ENCODE measurements at regions not wholly inside any gene's neighbourhood (a gene's known extent, or its start where the extent isn't known, plus 50 kb on each side); places are given as distances from the start of the nearest gene placed in this dataset.

GRCh38 chr12:38142974-38143373, 173.6 kb upstream of the ALG10B start:
- Histone ChIP-seq H3K79me2 (ENCODE audit: control insufficient read depth in 1 of 2, insufficient read depth in 2 of 2, low read length in 2 of 2) (no peaks in the 10 kb centered on the region), H4K5ac (ENCODE audit: insufficient read length, low read depth, low read length) (no peak overlapping the region), H3K18ac (ENCODE audit: extremely low read depth, low read length) (no peak overlapping the region), H3K9me3 (ENCODE audit: insufficient read depth in 2 of 2, low read depth in 1 of 2, low read length in 1 of 2) (peaks cover 35 to 81% of the 10 kb centered on the region in 2 experiments), H4K8ac (ENCODE audit: extremely low read depth, insufficient read depth, low read length) (no peak overlapping the region), H4K91ac (replicated peaks; ENCODE audit: insufficient read length, low read length) (no peak overlapping the region), H3K4me2 (ENCODE audit: insufficient read depth in 1 of 2, low read depth in 2 of 2, low read length in 2 of 2) (no peak overlapping the region), H3K36me3 (ENCODE audit: control insufficient read depth in 2 of 4, insufficient read depth in 4 of 4, low read length in 3 of 4) (no peaks in the 10 kb centered on the region), H3K14ac (ENCODE audit: insufficient read length) (no peak overlapping the region), H3K56ac (replicated peaks; ENCODE audit: insufficient read length, low read depth, low read length) (no peak overlapping the region), H2BK120ac (replicated peaks; ENCODE audit: low read depth, low read length) (no peak overlapping the region), H2BK5ac (ENCODE audit: low read depth, low read length) (no peak overlapping the region), H2BK12ac (ENCODE audit: low read depth, low read length) (no peak overlapping the region), H3K4me1 (replicated peaks in 1 of 4; ENCODE audit: control insufficient read depth in 3 of 4, insufficient read depth in 4 of 4, low read length in 3 of 4) (no peaks in the 10 kb centered on the region), H3K79me1 (ENCODE audit: low read depth, low read length) (no peaks in the 10 kb centered on the region), H4K20me1 (replicated peaks in 1 of 2; ENCODE audit: control insufficient read depth in 1 of 2, insufficient read depth in 2 of 2, low read length in 2 of 2) (no peaks in the 10 kb centered on the region), H2AFZ (ENCODE audit: low read length) (no peak overlapping the region), H3K23ac (ENCODE audit: insufficient read length) (no peak overlapping the region), H2AK5ac (ENCODE audit: low read depth, low read length) (no peak overlapping the region), H3K27me3 (replicated peaks in 1 of 4; ENCODE audit: control insufficient read depth in 3 of 4, extremely low read depth in 1 of 4, insufficient read depth in 3 of 4, low read length in 3 of 4) (no peaks in the 10 kb centered on the region), H2BK20ac (ENCODE audit: low read length) (no peak overlapping the region), H3K4ac (replicated peaks; ENCODE audit: insufficient read length, low read depth, low read length) (no peak overlapping the region), H3K23me2 (ENCODE audit: low read depth, low read length) (no peaks in the 10 kb centered on the region), H2BK15ac (ENCODE audit: low read length) (no peak overlapping the region), H3K9ac (replicated peaks in 1 of 4; ENCODE audit: extremely low read depth in 1 of 4, low read depth in 3 of 4, low read length in 3 of 4) (no peak overlapping the region), H3K4me3 (ENCODE audit: extremely low read depth in 1 of 4, insufficient read depth in 2 of 4, low read depth in 3 of 4, low read length in 4 of 4) (no peak overlapping the region), H3K27ac (ENCODE audit: low read depth, low read length) (no peak overlapping the region)
- POLR2A ChIA-PET (ENCODE audit: partially characterized antibody), result no interaction called here
- no peak for TF ChIP-seq CHD2 (IDR thresholded peaks at IDR 0.05; ENCODE audit: low read length)
- no peak for TF ChIP-seq HDAC6 (IDR thresholded peaks at IDR 0.05; ENCODE audit: low read depth, low read length)
- DNase-seq (ENCODE audit: low read depth in 1 of 2, low spot score in 2 of 2), result no peak
- FAIRE-seq, result peak; percentile 100
- CTCF ChIA-PET (ENCODE audit: partially characterized antibody), result no interaction called here
- WGBS, 2 experiments (ENCODE audit: extremely low coverage in 1 of 2, insufficient coverage in 1 of 2, insufficient read length in 1 of 2, insufficient replicate concordance in 2 of 2, low coverage in 1 of 2, low lambda C conversion rate in 2 of 2, missing lambda C conversion rate in 1 of 2), result 91% methylated on average over 4 of the region's 5 CpGs; no CpG with 5 or more reads in 1 of the 2 experiments
